CD14-positive monocyte (primary cell): ENCODE measurements at regions not wholly inside any gene's neighbourhood (a gene's known extent, or its start where the extent isn't known, plus 50 kb on each side); places are given as distances from the start of the nearest gene placed in this dataset.

Source experiments
- DNase-seq, 3 donors: peaks; one replicate each; pipeline ENCODE4 v3.0.0-alpha.2; 2011 to 2022
- H2AFZ ChIP-seq: 2 replicates; pipeline ENCODE4 v1.6.0; 2012; ENCODE audit warnings: mild to moderate bottlenecking, low read depth, low read length, inconsistent platforms; ENCODE audit not compliant: insufficient read depth, poor library complexity, severe bottlenecking
- H3K27ac ChIP-seq, 2 donors: 1 replicate in 1 of 2; 2 replicates in 1 of 2; pipeline ENCODE4 v1.5.1; 2012 to 2013; ENCODE audit warnings: low read length in 2 of 2, control low read depth in 1 of 2, inconsistent platforms in 1 of 2, low read depth in 1 of 2, mild to moderate bottlenecking in 1 of 2
- H3K27me3 ChIP-seq, 2 donors: one replicate each; pipeline versions ENCODE4 v1.6.0 to v1.6.1; 2011 to 2013; ENCODE audit warnings: low read length in 2 of 2; ENCODE audit not compliant: control insufficient read depth in 2 of 2, insufficient read depth in 2 of 2
- H3K36me3 ChIP-seq, 2 donors: replicated peaks in 1 of 2; 1 replicate in 1 of 2; 2 replicates in 1 of 2; pipeline versions ENCODE4 v1.5.1 to v1.6.1; 2012 to 2013; ENCODE audit warnings: low read length in 2 of 2, control low read depth in 1 of 2, inconsistent platforms in 1 of 2, mild to moderate bottlenecking in 1 of 2; ENCODE audit not compliant: insufficient read depth in 2 of 2, control insufficient read depth in 1 of 2
- H3K4me1 ChIP-seq, 2 donors: 1 replicate in 1 of 2; 2 replicates in 1 of 2; pipeline versions ENCODE4 v1.5.1 to v1.6.1; 2012 to 2013; ENCODE audit warnings: low read length in 2 of 2, control low read depth in 1 of 2, inconsistent platforms in 1 of 2, mild to moderate bottlenecking in 1 of 2, moderate library complexity in 1 of 2; ENCODE audit not compliant: insufficient read depth in 2 of 2, control insufficient read depth in 1 of 2
- H3K4me2 ChIP-seq: replicated peaks from 2 replicates; pipeline ENCODE3; 2012; ENCODE audit warnings: low read length, moderate library complexity, mild to moderate bottlenecking; ENCODE audit not compliant: poor library complexity, severe bottlenecking; ENCODE audit errors: extremely low read depth
- H3K4me3 ChIP-seq, 3 experiments: fragments of 200-600 bp in 1 of 3; sonication (generic) in 1 of 3; replicated peaks in 1 of 3; 1 replicate in 2 of 3; 2 replicates in 1 of 3; pipeline ENCODE4 v1.5.1; 2011 to 2013; ENCODE audit warnings: low read length in 3 of 3, mild to moderate bottlenecking in 3 of 3, control low read depth in 2 of 3, low read depth in 2 of 3, inconsistent platforms in 1 of 3, moderate library complexity in 1 of 3
- H3K79me2 ChIP-seq: 2 replicates; pipeline ENCODE4 v1.6.0; 2012; ENCODE audit warnings: mild to moderate bottlenecking, control low read depth, inconsistent platforms, low read length, moderate library complexity; ENCODE audit not compliant: insufficient read depth
- H3K9ac ChIP-seq: 2 replicates; pipeline ENCODE4 v1.6.0; 2017; ENCODE audit warnings: low read length, mild to moderate bottlenecking; ENCODE audit not compliant: insufficient read depth, poor library complexity, severe bottlenecking
- H3K9me3 ChIP-seq, 2 donors: replicated peaks in 1 of 2; 1 replicate in 1 of 2; 2 replicates in 1 of 2; pipeline versions ENCODE4 v1.5.1 to v1.6.1; 2012 to 2013; ENCODE audit warnings: low read length in 2 of 2, control low read depth in 1 of 2; ENCODE audit not compliant: control insufficient read depth in 1 of 2, insufficient read depth in 1 of 2
- H4K20me1 ChIP-seq: 2 replicates; pipeline ENCODE4 v1.6.0; 2012; ENCODE audit warnings: mild to moderate bottlenecking, low read length, control low read depth, moderate library complexity; ENCODE audit not compliant: insufficient read depth
- H3K27ac Mint-ChIP-seq, 7 donors: one replicate each; pipeline ENCODE4 v1.8.0; 2020; ENCODE audit warnings: mild to moderate bottlenecking in 7 of 7, mixed read lengths in 7 of 7, moderate library complexity in 6 of 7, inconsistent platforms in 2 of 7
- H3K27me3 Mint-ChIP-seq, 3 donors: one replicate each; pipeline ENCODE4 v1.8.0; 2021 to 2022; ENCODE audit warnings: low read depth in 3 of 3, mild to moderate bottlenecking in 3 of 3, mixed read lengths in 3 of 3, moderate library complexity in 3 of 3, inconsistent platforms in 1 of 3
- H3K36me3 Mint-ChIP-seq, 2 donors: one replicate each; pipeline ENCODE4 v1.8.0; 2020; ENCODE audit warnings: mixed read lengths in 2 of 2, inconsistent platforms in 1 of 2, mild to moderate bottlenecking in 1 of 2
- H3K4me1 Mint-ChIP-seq: one replicate; pipeline ENCODE4 v1.8.0; 2020; ENCODE audit warnings: mild to moderate bottlenecking, mixed read lengths
- H3K4me3 Mint-ChIP-seq, 2 donors: one replicate each; pipeline ENCODE4 v1.8.0; 2020; ENCODE audit warnings: mild to moderate bottlenecking in 2 of 2, mixed read lengths in 2 of 2, moderate library complexity in 1 of 2
- H3K9me3 Mint-ChIP-seq, 7 donors: one replicate each; pipeline ENCODE4 v1.8.0; 2020 to 2022; ENCODE audit warnings: mixed read lengths in 7 of 7, mild to moderate bottlenecking in 6 of 7, moderate library complexity in 6 of 7, inconsistent platforms in 2 of 7
- WGBS: methylation state at CpG from one replicate; pipeline ENCODE4 v1.1.5; 2013; ENCODE audit warnings: missing lambda C conversion rate; ENCODE audit not compliant: insufficient coverage; 5-methylcytosine and 5-hydroxymethylcytosine counted together
- intact Hi-C, 2 donors: fragments of 100-400 bp; cut with micrococcal nuclease; formaldehyde crosslinking; loops; one replicate each; pipeline versions ENCODE4 v1.15.0 to v1.15.1; 2023
- TF ChIP-seq, protein P1 (sequence below): fragments of 200-600 bp; IDR thresholded peaks from one replicate; pipeline ENCODE4 v1.8.0; 2022; ENCODE audit warnings: antibody characterized with exemption, mild to moderate bottlenecking

DNA sequence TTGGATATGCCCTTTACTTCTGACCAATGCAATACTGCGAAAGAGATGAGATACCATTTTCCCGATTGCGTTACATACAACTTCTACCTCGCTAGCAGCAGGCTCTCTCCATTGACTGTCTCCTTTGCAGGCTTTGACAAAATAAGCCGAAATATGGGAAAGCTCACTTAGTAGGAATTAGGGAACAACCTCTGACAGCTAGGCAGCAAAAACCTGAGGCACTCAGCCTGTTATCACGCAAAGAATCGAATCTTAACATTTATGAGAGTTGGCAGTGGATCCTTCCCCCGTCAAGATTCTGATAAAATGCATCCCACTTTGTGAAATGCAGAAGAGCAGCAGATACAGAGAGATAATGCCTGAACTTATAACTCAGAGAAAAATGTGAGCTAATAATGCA, 1379.5 kb upstream of the PCDH9 start:
- 100% methylated on average over 4 of the region's 8 CpGs for WGBS
- Histone ChIP-seq H3K4me2 (no peak overlapping the region), H2AFZ (no peak overlapping the region), H3K27me3 (no peaks in the 10 kb centered on the region), H3K9me3 (peaks cover 5 to 8% of the 10 kb centered on the region in 2 donors), H3K36me3 (no peaks in the 10 kb centered on the region), H3K4me3 (no peak overlapping the region), H3K4me1 (no peaks in the 10 kb centered on the region), H3K79me2 (no peaks in the 10 kb centered on the region), H3K27ac (no peak overlapping the region), H4K20me1 (no peaks in the 10 kb centered on the region), H3K9ac (no peak overlapping the region)
- TF ChIP-seq, protein P1, sequence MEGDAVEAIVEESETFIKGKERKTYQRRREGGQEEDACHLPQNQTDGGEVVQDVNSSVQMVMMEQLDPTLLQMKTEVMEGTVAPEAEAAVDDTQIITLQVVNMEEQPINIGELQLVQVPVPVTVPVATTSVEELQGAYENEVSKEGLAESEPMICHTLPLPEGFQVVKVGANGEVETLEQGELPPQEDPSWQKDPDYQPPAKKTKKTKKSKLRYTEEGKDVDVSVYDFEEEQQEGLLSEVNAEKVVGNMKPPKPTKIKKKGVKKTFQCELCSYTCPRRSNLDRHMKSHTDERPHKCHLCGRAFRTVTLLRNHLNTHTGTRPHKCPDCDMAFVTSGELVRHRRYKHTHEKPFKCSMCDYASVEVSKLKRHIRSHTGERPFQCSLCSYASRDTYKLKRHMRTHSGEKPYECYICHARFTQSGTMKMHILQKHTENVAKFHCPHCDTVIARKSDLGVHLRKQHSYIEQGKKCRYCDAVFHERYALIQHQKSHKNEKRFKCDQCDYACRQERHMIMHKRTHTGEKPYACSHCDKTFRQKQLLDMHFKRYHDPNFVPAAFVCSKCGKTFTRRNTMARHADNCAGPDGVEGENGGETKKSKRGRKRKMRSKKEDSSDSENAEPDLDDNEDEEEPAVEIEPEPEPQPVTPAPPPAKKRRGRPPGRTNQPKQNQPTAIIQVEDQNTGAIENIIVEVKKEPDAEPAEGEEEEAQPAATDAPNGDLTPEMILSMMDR, result no peak
- intact Hi-C loops, result no loop called here
- peaks cover 0 to 8% (median 2%) of the 10 kb centered on the region in 7 donors for H3K9me3 Mint-ChIP-seq
- H3K4me1 Mint-ChIP-seq, result no peaks in the 10 kb centered on the region
- no peaks in the 10 kb centered on the region for H3K27me3 Mint-ChIP-seq
- H3K4me3 Mint-ChIP-seq, result no peak overlapping the region
- H3K27ac Mint-ChIP-seq, result no peak overlapping the region
- H3K36me3 Mint-ChIP-seq, result no peaks in the 10 kb centered on the region
- no peak for DNase-seq

DNA sequence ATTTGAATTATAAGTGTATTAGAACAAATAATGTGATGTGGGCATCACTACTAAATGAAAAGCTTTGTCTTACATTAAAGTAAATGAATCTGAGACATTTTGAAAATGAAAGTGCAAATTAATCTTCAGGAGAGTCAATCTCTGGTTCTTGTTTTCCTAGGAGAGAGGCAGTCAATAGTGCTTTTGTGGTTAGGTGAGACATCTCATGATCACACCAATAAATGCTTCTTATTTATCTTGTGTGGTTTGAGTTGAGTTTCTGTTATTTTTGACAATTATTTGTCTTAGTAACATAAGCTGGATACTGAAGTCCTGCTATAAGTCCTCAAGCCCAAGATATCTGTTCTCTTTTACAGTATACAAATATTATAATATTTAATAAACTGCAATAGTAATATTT, 1378.0 kb upstream of the PCDH9 start:
- no peaks in the 10 kb centered on the region for H3K4me1 Mint-ChIP-seq
- H4K20me1 ChIP-seq, result no peaks in the 10 kb centered on the region
- intact Hi-C loops, result no loop called here
- no peak overlapping the region for H3K9ac ChIP-seq
- no peaks in the 10 kb centered on the region for H3K27me3 Mint-ChIP-seq
- H3K36me3 ChIP-seq, result no peaks in the 10 kb centered on the region
- H3K79me2 ChIP-seq, result no peaks in the 10 kb centered on the region
- no peak for DNase-seq
- no peak overlapping the region for H3K27ac ChIP-seq
- no peak overlapping the region for H3K27ac Mint-ChIP-seq
- H3K4me2 ChIP-seq, result no peak overlapping the region
- TF ChIP-seq, protein P1, result no peak
- H3K4me1 ChIP-seq, result no peaks in the 10 kb centered on the region
- H3K4me3 Mint-ChIP-seq, result no peak overlapping the region
- no peak overlapping the region for H2AFZ ChIP-seq
- no peaks in the 10 kb centered on the region for H3K36me3 Mint-ChIP-seq
- no peak overlapping the region for H3K4me3 ChIP-seq
- H3K9me3 Mint-ChIP-seq, result peaks cover 0 to 8% (median 0%) of the 10 kb centered on the region in 7 donors
- H3K9me3 ChIP-seq, result peaks cover 0 to 4% of the 10 kb centered on the region in 2 donors
- H3K27me3 ChIP-seq, result no peaks in the 10 kb centered on the region
